HG03066 (cell line): ENCODE measurements at regions not wholly inside any gene's neighbourhood (a gene's known extent, or its start where the extent isn't known, plus 50 kb on each side); places are given as distances from the start of the nearest gene placed in this dataset.
"Not testable (repeated sequence)": the region's sequence is repeated elsewhere in the genome, so short reads cannot be mapped to it uniquely, and the experiment has no call there.

Experiments used
- ATAC-seq: cut with Tn5 transposase; IDR thresholded peaks from one replicate; pipeline ENCODE4 v1.9.1; 2021; ENCODE audit warnings: low read depth; ENCODE audit not compliant: unreplicated experiment

DNA sequence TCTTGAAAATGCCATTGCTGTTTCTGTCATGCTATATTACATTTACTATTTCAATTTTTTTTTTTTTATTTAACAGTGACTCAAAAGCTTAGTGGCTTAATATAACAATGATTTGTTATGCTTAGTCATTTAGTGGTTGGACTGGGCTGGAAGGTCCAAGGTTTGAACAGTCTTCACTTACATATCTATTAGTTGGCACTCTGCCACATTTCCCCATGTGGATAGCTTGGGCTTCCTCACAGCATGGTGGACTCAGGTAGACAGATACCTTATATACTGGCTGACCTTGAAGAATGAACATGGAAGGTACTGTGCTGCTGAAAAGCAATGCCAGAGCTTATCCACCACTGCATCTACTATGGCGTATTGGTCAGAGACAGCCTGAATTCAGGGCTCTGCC lies 909.5 kb upstream of the SOX11 start:
- ATAC-seq: no peak

DNA sequence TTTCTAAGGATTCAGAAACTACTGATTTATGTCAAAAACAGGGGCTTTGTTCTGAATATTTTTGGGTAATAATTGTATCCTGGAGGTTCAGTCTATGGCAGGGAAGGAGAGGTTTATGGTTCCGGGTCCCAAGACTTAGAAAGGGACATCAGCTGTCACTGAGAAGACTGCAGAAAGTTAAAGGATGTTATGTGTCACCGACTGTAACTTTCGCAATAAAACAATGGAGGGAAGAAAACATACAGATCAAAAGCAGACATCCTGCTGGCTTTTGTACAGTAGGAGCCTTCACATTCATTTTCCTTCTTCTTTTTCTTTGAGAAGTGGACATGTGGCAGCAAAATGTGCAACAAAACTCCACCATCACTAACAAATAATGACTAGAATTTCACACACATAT lies 900.7 kb upstream of the SOX11 start:
- ATAC-seq: no peak

DNA sequence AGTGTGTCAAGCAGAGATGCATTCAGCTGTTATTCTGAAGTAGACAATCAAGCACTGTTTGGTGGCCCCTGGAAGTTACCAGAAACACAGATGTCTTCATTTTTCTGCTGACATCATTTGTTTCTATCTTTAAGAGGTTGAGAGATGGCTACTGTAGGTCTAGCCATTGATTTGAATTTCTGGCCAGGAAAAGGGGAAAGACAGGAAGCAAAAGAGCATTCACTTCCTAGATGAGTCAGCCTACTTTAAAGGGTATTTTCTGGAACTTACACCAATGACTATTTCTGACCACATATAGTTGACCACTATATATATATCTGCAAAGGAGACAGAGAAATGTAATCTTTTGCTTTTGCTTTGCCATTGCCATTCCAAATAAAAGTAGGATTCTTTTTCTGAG lies 900.1 kb upstream of the SOX11 start:
- no peak for ATAC-seq

DNA sequence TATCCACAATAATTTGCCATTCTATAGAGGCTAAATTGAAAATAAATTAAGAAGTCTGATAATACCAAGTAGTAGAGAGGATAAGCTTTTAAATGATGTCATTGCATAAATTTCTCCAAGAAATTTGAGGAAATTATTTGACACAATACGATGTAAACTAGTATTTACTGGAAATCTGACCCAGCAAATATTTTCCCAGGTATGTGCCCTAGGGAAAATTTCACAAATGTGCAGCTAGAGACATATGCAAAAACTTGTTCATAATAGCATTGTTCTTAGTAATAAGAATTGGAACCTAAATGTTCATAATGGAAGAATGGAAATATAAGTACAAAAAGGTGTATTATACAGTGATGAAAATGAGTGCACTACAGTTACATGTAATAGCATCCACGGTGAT lies 888.8 kb upstream of the SOX11 start:
- no peak for ATAC-seq

DNA sequence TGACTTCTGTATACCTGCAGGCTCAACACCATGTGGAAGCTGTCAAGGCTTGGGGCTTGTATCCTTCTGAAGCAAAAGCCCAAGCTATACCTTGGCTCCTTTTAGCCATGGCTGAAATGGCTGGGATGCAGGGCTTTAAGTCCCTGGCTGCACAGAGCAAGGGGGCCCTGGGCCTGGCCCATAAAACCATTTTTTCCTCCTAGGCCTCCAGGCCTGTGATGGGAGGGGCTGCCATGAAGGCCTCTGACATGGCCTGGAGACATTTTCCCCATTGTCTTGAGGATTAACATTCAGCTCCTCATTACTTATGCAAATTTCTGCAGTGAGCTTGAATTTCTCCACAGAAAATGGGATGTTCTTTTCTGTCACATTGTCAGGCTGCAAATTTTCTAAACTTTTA lies 878.0 kb upstream of the SOX11 start:
- ATAC-seq: not testable (repeated sequence)

DNA sequence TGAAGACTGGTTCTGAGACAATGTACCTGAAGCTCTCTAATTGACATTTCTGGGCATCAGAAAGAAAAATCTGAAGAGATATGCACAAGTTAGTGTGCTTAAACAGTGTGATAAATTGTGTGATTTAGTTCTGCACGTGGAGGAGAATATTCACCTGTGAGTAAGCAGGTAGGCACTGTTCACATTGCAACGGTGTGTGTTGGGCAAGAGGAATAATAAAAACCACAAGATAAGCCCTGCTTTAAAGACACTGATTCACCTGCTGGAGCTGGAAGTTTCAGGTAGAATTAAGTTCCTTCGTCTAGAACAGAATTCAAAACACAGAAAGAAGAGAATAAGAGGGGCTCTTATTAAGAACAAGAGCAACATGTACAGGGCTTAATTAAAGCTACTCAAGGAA lies 864.3 kb upstream of the SOX11 start:
- no peak for ATAC-seq

DNA sequence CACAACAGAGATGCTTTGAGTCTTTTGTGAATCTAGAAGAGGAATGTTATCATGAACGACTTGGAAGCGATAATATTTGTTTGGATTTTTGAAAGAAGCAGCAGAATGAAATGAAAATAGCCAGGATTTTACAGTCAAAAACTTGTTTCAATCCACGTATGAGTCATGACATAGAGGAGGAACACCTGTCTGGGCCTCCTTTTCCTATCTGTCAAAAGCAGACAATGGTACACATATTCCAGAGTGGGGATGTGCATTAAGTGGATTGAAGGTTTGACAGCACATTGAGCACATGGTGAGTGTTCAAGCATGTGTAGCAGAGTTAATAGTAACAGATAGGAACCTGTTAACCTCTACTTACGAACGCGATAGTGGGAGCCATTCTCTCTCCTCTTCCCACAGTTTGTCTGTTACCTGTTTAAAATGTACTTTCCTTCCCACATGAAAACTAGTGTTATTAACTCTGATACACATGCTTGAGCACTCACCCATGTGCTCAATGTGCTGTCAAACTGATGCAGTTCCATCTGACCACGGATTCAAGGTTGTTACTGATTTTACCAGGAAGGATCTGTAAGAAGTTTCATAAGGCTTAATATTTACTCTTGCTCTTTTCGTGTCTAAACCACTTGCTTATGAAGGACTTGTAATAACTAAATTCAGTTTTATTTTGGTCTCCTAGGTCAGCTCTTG lies 863.4 kb upstream of the SOX11 start:
- no peak for ATAC-seq

DNA sequence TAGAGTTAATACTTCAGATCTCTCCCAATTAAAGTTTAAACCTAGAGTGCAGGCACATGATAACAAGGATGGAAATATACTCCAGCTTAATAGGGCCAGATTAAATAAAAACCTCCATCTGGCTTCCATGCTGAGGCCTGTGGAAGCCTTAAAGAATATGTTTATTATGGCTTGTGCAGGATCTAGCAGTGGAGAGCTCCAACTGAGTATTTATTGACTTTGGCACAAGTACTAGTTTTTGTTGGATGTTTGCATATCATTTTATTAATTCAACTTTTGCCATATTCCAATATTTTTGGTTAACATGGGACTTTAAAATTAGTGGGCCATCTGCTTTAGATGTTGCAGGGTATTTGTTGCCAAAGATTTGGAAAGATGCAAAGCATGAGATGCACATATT lies 860.4 kb upstream of the SOX11 start:
- ATAC-seq: no peak

DNA sequence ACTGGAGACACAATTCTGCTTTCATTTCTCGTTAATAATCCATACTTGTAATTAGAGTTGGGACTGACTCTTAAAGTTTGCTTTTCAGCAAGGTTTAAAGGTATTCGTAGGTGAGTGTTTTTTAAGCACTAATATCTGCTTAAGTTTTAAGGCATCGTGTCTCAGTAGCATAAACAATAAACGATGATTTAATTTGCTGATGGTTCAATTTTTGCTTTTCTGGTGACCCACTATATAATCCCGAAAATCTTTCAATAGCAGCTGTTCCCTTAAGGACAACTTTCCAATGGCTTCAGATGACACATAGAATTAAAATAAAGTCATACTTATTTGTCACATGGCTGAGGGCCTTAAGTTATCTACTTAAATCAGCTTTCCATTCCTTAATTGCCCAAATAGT lies 859.5 kb upstream of the SOX11 start:
- no peak for ATAC-seq

DNA sequence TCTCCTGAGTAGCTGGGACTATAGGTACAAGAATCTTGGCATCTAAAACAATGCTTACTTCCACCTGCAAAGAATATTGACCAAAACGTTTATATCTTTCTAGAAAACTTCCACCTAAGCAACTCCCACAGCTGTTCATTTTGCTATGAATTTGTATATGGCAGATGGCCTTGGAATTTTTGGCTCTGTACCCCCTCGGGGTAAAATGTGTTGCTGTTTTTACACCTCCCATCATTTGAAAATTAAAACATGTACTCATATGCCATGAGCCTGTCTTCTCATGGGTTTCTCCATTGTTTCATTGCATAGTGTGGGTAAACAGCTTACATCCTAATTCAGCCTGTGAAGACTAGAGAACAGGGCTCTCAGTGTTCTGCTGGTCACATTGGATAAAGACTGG lies 853.6 kb upstream of the SOX11 start:
- ATAC-seq: no peak

DNA sequence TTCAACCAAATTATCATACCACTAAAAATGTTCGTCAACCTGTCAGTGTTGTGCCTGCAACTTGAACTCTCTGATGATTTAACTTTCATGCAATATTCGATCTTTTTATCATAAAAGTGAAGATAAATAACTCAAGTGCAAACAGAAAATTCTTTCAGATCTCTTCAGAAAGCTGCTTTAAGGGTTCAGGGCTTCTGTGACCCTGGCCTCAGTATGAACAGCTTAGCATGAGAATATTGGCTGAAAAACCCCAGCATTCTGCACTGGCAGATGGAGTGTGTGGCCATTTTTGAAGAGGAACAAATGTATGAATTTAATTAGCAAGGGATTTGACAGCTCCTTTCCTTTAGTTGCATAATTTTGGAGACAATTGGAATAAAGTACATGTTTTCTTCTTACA lies 851.4 kb upstream of the SOX11 start:
- no peak for ATAC-seq

DNA sequence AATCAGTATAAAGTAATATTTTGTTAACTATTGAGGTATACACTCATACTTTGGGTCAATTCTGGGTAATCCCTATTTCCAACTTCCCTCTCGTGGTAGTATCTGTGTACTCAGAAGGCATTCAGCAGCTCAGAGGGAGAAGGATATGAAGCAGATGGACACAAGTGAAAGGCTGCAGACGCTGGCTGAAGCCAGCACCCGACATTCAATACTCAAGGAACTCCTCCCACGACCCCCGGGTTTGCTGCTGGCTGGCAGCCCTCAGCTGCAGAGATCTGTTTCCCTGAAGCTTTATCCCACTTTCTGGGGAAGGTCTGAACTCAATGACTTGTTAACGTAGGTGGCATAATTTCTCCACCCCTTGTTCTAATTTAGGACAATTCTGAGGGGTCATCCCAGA lies 847.3 kb upstream of the SOX11 start:
- no peak for ATAC-seq

DNA sequence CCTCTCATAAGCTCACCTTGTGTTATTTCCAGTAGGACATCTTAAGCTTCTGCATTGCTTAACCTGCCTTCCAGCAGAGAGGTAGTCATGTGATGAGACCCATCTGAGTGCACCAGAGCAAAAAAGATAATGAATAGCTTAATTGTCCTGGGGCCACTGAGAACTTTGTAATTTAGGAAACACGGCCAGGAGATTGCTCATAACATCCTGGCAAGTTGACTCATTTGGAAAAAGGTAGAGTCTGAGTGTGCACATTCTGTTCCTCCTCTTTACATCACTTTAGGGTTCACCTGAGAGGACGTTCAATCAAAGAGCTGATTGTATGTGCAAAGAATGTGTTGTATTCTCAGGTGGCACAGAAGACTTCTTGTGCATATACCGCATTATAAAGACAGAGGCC lies 830.2 kb upstream of the SOX11 start:
- ATAC-seq: no peak

DNA sequence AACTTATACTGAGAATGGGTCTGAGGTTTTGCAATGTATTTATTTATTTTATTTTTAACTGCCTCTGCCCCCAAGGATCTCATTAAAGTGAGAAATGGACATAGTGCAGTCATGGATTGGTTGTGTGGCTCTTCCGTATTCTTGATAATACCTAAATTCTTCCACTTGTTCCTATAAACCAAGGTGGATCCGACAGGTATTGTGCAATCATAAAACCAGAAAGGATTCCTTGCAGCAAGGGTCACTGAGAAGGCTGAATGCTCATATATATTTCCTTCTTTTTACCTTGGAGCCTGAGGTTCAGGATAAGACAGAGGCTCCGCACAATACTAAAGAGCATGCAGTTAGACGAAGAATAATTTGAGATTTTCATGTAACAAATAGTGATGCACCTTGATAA lies 826.0 kb upstream of the SOX11 start:
- ATAC-seq: no peak

DNA sequence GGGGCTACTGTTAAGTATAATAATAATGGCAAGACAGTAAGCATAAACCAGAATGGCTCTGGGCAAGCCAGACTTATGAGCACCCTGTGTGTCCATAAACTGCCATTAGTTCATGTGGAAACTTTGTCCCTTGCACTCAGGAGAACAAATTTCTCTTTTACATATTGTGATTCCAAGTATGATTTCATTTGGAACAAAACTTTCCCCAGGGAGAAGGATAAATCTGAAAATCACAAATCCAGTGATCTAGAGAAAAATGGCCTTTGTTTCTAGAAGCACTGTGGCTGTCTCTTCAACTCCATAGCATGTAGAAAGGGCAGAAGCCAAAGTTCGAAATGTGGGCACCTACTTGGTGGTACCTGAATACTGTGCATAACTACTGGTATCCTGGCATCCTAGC lies 823.7 kb upstream of the SOX11 start:
- no peak for ATAC-seq

DNA sequence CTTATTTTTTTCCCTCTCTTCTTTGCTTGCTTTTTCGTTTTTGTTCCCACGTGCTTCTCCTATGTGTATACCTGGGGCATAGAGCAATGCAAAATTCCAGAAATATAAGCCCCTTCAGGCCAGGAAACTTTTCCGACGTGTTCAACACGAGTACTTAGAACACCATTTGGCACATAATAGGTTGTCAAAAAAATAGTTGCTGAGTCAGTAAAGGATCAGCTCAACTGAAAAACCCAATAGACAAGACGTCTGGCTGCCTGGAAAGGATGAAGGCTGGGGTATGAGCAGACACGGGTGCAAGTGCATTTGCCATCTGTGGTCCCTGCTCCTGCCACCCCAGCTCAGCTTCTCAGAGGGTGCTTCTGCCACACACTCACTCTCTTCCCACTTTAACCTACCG lies 823.0 kb upstream of the SOX11 start:
- ATAC-seq: no peak

DNA sequence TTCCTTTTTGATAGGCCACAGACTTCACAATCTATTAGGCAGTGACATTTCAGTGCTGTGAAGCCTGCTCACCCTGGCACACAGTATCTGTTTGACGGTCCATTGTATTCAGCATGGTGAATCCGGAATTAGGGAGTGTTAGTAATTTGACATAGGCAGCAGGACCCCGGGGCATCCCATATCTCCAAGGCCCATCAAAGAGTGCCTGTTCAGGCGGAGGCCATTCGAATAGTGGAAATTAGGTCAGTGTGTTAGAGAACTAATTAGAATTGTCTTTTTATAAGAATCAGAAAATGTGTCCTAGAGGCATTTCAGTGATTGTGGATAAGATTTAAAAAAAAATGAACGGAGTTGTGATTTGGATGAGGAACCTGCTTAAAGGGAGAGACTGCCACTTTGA lies 818.8 kb upstream of the SOX11 start:
- no peak for ATAC-seq

DNA sequence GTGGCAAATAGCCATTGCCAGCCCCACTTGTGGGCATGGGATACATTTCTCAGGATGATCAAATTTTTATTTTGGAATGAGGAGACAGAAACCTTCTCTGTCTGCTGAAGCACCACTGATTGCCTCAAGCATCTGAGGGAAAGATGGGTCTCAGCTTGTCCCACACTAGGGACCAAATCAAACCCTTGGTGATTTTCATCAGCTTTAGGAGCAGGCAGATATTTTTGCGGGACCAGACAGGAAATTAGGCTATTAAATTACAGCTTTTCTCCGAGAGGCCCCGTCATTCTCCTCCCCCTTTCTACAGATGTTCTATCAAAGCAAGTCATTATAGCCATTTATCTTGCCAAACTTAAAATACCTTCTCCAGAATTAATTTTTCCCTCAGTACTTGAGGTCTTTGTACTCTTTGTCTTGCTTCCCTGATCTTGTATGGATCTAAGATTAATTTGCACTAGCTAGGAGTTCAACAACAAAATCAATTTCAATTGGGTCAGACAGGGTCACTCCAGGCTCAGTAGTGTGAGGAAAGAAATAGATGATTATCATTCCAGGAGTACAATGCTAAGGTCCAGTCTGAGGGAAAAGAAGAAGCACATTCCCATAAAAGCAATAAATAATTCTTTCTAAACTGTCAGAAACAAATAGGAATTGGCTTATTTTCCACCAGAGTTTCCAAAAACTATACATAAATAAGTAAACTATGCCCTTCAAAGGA lies 818.1 kb upstream of the SOX11 start:
- no peak for ATAC-seq

DNA sequence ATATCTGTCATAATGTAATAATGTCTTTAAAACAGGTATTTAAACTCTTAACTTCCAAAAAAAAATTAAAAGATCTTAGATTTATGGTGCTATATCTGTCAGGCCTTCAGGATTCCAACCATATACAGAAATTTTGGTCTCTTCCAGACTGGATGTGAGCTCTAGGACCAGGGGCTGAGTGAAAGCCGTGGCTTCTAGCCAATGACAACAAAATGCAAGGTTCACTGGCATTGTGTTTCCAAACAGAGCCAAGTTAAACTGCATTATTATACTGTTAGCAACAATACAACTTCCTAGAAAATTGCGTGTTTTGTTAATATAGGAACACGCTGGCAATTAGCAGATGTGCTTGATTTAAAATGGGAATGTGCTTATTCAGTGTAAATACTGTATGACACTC lies 809.8 kb upstream of the SOX11 start:
- ATAC-seq: no peak

DNA sequence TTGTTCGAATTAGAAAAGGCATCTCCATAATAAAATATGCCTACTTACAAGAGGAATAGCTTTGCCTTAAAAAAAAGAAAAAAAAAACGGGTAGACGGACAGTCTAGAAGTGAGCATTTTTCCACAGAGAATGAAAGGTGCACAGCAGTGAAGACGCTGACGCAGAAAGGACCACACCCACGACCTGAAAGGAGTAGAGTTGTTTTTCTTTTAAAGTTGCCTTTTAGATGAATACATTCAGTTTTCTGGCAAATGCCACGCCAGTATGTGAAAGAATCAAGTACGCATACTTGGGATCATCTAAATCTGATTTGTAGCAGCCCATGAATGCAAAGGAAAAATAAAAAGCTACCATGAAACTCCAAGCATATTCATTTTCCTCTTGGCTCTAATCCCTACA lies 809.2 kb upstream of the SOX11 start:
- no peak for ATAC-seq

DNA sequence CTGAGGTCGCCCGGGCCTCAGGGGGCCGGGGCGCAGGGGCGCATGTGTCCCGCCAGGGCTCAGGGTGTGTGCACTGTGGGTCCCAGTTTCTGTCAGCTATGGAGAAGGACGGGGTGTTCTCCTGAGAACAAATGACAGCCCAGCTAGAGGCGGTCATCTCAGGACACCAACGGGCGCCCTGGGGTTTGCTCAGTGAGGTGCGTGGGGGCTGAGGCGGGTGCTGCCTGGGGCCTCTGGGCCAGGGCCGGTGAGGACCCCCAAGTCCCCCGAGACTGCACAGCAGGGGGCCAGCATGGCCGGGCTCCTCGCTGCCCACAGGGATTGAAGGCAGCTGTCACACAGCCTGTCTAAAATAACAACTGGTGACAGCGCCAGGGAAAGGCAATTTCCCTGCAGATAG lies 808.8 kb upstream of the SOX11 start:
- ATAC-seq: no peak

DNA sequence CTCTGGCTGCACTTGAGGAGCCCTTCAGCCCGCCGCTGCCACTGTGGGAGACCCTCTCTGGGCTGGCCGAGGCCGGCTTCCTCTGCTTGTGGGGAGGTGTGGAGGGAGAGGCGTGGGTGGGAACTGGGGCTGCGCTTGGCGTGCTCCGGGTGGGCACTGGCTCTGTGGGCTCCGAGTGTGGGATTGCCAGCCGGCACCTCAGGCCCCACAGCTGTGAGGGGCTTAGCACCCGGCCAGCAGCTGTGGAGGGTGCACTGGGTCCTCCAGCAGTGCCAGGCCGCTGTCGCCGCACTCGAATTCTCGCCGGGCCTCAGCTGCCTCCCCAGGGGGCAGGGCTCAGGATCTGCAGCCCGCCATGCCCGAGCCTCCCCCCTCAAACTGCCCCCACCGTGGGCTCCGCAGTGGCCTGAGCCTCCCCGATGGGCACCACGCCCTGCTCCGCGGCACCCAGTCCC lies 808.0 kb upstream of the SOX11 start:
- ATAC-seq: no peak

DNA sequence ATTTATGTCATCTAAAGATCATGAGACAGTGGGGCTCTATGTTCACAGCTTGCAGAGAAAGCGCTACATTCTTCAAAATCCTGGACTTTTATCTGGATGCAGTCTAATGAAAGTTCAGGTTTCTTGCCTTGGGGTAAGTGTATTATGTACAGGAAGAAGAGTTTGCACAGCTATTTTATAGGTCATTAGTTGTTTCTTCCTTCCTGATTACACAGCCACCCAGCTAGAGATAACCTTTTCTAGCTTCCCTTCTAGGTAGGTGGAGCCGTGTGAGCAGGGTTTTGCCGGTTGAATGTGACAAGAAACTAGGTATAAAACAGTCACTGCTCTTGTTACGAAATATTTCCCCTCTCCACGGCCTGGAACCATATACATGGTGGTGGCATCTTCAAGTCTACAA lies 800.8 kb upstream of the SOX11 start:
- no peak for ATAC-seq
